ENCODE measurements at regions not wholly inside any gene's neighbourhood (a gene's known extent, or its start where the extent isn't known, plus 50 kb on each side); places are given as distances from the start of the nearest gene placed in this dataset.

GRCh38 chr6:28607990-28608389 is 82.3 kb downstream of the GPX5 start:
- TF ChIP-seq CTCF (IDR thresholded peaks at IDR 0.05) = no peak
- no peak for TF ChIP-seq EP300 (IDR thresholded peaks at IDR 0.05)

Data from ovary (tissue), 3 donors.